SK-N-SH (cell line): ENCODE measurements at regions not wholly inside any gene's neighbourhood (a gene's known extent, or its start where the extent isn't known, plus 50 kb on each side); places are given as distances from the start of the nearest gene placed in this dataset.

Source experiments
- CTCF ChIA-PET: fragments of 300-600, 350-600 bp; formaldehyde crosslinking; extraction: SDS; loops from one replicate; lab custom pipeline; 2021; lab: Yijun Ruan, JAX
- POLR2A ChIA-PET: fragments of 350-600 bp; sonication (Branson Sonifier 250); formaldehyde crosslinking; extraction: SDS; loops from one replicate; lab custom pipeline; 2020; ENCODE audit warnings: antibody characterized with exemption, inconsistent platforms; lab: Yijun Ruan, JAX
- DNase-seq: peaks from one replicate; pipeline ENCODE4 v3.0.0; 2012
- H2AFZ ChIP-seq: fragments of 200-600 bp; sonication (generic); 2 replicates; pipeline ENCODE4 v1.8.1; 2016; ENCODE audit warnings: antibody characterized with exemption, mild to moderate bottlenecking, low read depth
- H3F3A ChIP-seq: fragments of 200-600 bp; sonication (generic); replicated peaks from 2 replicates; pipeline ENCODE3; 2016; ENCODE audit warnings: antibody characterized with exemption, mild to moderate bottlenecking; ENCODE audit not compliant: insufficient read depth
- H3K27ac ChIP-seq, 2 experiments: fragments of 200-500 bp in 1 of 2; fragments of 200-600 bp in 1 of 2; sonication (Bioruptor generic) in 1 of 2; sonication (generic), shearing (Covaris generic) in 1 of 2; 2 replicates each; pipeline versions ENCODE4 v1.5.1 to v1.6.1; 2014 to 2016; ENCODE audit warnings: low read depth in 2 of 2, inconsistent platforms in 1 of 2, low read length in 1 of 2, mild to moderate bottlenecking in 1 of 2, mixed read lengths in 1 of 2
- H3K27me3 ChIP-seq: fragments of 200-600 bp; sonication (generic), shearing (Covaris generic); 2 replicates; pipeline ENCODE4 v1.6.1; 2016; ENCODE audit warnings: mixed run types; ENCODE audit not compliant: insufficient read depth
- H3K36me3 ChIP-seq, 2 experiments: fragments of 200-500 bp in 1 of 2; fragments of 200-600 bp in 1 of 2; sonication (Bioruptor generic) in 1 of 2; sonication (generic) in 1 of 2; replicated peaks in 1 of 2; 2 replicates each; pipeline versions ENCODE3 to v1.5.1; 2014 to 2016; ENCODE audit warnings: low read length in 1 of 2, mild to moderate bottlenecking in 1 of 2; ENCODE audit not compliant: insufficient read depth in 2 of 2, control insufficient read depth in 1 of 2
- H3K4me1 ChIP-seq, 2 experiments: fragments of 200-500 bp in 1 of 2; fragments of 200-600 bp in 1 of 2; sonication (Bioruptor generic) in 1 of 2; sonication (generic), shearing (Covaris generic) in 1 of 2; 2 replicates each; pipeline versions ENCODE4 v1.5.1 to v1.6.1; 2014 to 2016; ENCODE audit warnings: low read depth in 1 of 2, low read length in 1 of 2, mixed run types in 1 of 2; ENCODE audit not compliant: insufficient read depth in 2 of 2, control insufficient read depth in 1 of 2
- H3K4me2 ChIP-seq: fragments of 200-600 bp; sonication (generic), shearing (Covaris generic); 2 replicates; pipeline ENCODE4 v1.6.1; 2017; ENCODE audit warnings: mixed run types
- H3K4me3 ChIP-seq, 2 experiments: fragments of 200-500 bp in 1 of 2; fragments of 200-600 bp in 1 of 2; sonication (Bioruptor generic) in 1 of 2; sonication (generic), shearing (Covaris generic) in 1 of 2; 2 replicates each; pipeline versions ENCODE4 v1.5.1 to v1.8.1; 2014 to 2016; ENCODE audit warnings: low read depth in 2 of 2, inconsistent platforms in 1 of 2, low read length in 1 of 2, mild to moderate bottlenecking in 1 of 2, mixed read lengths in 1 of 2, moderate library complexity in 1 of 2
- H3K79me2 ChIP-seq: fragments of 200-600 bp; sonication (generic); 2 replicates; pipeline ENCODE4 v1.8.1; 2017; ENCODE audit warnings: mild to moderate bottlenecking; ENCODE audit not compliant: insufficient read depth
- H3K9ac ChIP-seq: fragments of 200-600 bp; sonication (generic); 2 replicates; pipeline ENCODE4 v1.6.1; 2017; ENCODE audit warnings: mixed run types
- H3K9me2 ChIP-seq: fragments of 200-600 bp; sonication (generic); 2 replicates; pipeline ENCODE4 v1.6.1; 2017; ENCODE audit warnings: mixed run types
- H3K9me3 ChIP-seq: fragments of 200-600 bp; sonication (generic); 2 replicates; pipeline ENCODE4 v1.6.1; 2017; ENCODE audit warnings: mixed run types, mild to moderate bottlenecking, moderate library complexity
- H4K20me1 ChIP-seq: fragments of 200-600 bp; sonication (generic); 2 replicates; pipeline ENCODE4 v1.6.1; 2017; ENCODE audit warnings: mild to moderate bottlenecking, mixed run types; ENCODE audit not compliant: insufficient read depth
- ELF1 ChIP-seq: IDR thresholded peaks from 2 replicates; pipeline ENCODE4 v1.4.0; 2012
- EP300 ChIP-seq, 2 experiments: IDR thresholded peaks; 2 replicates each; pipeline versions ENCODE4 v1.4.0 to v1.6.1; 2012; ENCODE audit warnings: borderline replicate concordance in 1 of 2, low read depth in 1 of 2, low read length in 1 of 2
- FOSL2 ChIP-seq: IDR thresholded peaks from 2 replicates; pipeline ENCODE4 v1.4.0; 2012; ENCODE audit warnings: low read depth, mild to moderate bottlenecking, moderate library complexity, borderline replicate concordance
- JUND ChIP-seq: IDR thresholded peaks from 2 replicates; pipeline ENCODE4 v1.4.0; 2012
- NFIC ChIP-seq: IDR thresholded peaks from 2 replicates; pipeline ENCODE4 v1.4.0; 2012; ENCODE audit warnings: borderline replicate concordance
- NRF1 ChIP-seq: IDR thresholded peaks from 2 replicates; pipeline ENCODE4 v1.6.1; 2012; ENCODE audit warnings: low read depth, mild to moderate bottlenecking, low read length
- RFX5 ChIP-seq: IDR thresholded peaks from 2 replicates; pipeline ENCODE4 v1.6.1; 2012; ENCODE audit warnings: mild to moderate bottlenecking, improper control_type of control experiment, low read length
- RXRA ChIP-seq: IDR thresholded peaks from 2 replicates; pipeline ENCODE4 v1.4.0; 2012; ENCODE audit warnings: low read depth, mild to moderate bottlenecking, borderline replicate concordance
- SMC3 ChIP-seq: IDR thresholded peaks from 2 replicates; pipeline ENCODE4 v1.6.1; 2012; ENCODE audit warnings: low read depth, low read length, improper control_type of control experiment
- TAF1 ChIP-seq: IDR thresholded peaks from 2 replicates; pipeline ENCODE4 v1.6.1; 2012; ENCODE audit warnings: low read depth, mild to moderate bottlenecking, low read length, moderate library complexity, borderline replicate concordance
- TCF12 ChIP-seq: IDR thresholded peaks from 2 replicates; pipeline ENCODE4 v1.4.0; 2012
- TEAD4 ChIP-seq: IDR thresholded peaks from 2 replicates; pipeline ENCODE4 v1.4.0; 2012; ENCODE audit warnings: mild to moderate bottlenecking, borderline replicate concordance; ENCODE audit not compliant: insufficient read depth
- WGBS: methylation state at CpG from one replicate; pipeline ENCODE4 v1.1.6; 2017; ENCODE audit warnings: low lambda C conversion rate; 5-methylcytosine and 5-hydroxymethylcytosine counted together
- TF ChIP-seq, protein P1 (sequence below): fragments of 150-350 bp; IDR thresholded peaks from 2 replicates; pipeline ENCODE4 v1.6.1; 2017; ENCODE audit warnings: antibody characterized with exemption, low read length, low read depth, borderline replicate concordance
- TF ChIP-seq, protein P2 (sequence below): IDR thresholded peaks from 2 replicates; pipeline ENCODE4 v1.6.1; 2012; ENCODE audit warnings: mild to moderate bottlenecking, low read depth, low read length, moderate library complexity
- TF ChIP-seq, protein P3 (sequence below): fragments of 150-350 bp; IDR thresholded peaks from 2 replicates; pipeline ENCODE4 v1.6.1; 2016; ENCODE audit warnings: mild to moderate bottlenecking, low read depth, low read length
- TF ChIP-seq, protein P4 (sequence below): IDR thresholded peaks from 2 replicates; pipeline ENCODE4 v1.4.0; 2012; ENCODE audit warnings: low read depth, borderline replicate concordance

DNA sequence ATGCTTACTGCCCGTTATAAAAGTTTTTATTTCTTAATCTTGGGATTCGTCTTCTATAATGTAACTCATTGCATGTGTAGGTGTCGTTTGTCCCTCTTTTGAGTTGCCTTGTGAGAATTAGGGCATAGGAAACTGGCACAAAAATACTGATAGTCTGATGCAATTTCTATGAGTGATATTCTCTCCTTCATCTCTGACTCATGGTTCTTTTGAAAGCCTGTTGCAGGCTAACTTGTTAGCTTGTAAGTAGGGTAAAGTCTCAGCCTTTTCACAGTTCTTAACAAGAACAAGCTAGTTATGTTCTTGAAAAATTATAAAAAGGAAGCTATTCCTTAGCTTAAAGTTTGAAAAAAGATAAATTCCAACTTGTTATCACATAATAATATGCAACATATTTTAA lies 1085.4 kb upstream of the NRXN1 start:
- Histone ChIP-seq H3K79me2 (no peaks in the 10 kb centered on the region), H3K9me3 (no peaks in the 10 kb centered on the region), H3K9me2 (no peaks in the 10 kb centered on the region), H3K27me3 (no peaks in the 10 kb centered on the region), H3K9ac (no peak overlapping the region), H3F3A (no peaks in the 10 kb centered on the region), H3K36me3 (no peaks in the 10 kb centered on the region), H2AFZ (no peak overlapping the region), H3K4me2 (no peak overlapping the region), H3K27ac (no peak overlapping the region), H4K20me1 (no peaks in the 10 kb centered on the region), H3K4me1 (no peaks in the 10 kb centered on the region; a peak in 1 of 4 replicates), H3K4me3 (no peak overlapping the region)
- TF ChIP-seq EP300 (IDR thresholded peaks at IDR 0.05; ENCODE audit: borderline replicate concordance in 1 of 2, low read depth in 1 of 2, low read length in 1 of 2) (no peak), ELF1 (no peak), NRF1 (no peak), JUND (no peak), TAF1 (no peak), RFX5 (no peak), TEAD4 (no peak), TCF12 (no peak), RXRA (no peak), FOSL2 (no peak), SMC3 (no peak), NFIC (no peak)
- TF ChIP-seq, protein P1, sequence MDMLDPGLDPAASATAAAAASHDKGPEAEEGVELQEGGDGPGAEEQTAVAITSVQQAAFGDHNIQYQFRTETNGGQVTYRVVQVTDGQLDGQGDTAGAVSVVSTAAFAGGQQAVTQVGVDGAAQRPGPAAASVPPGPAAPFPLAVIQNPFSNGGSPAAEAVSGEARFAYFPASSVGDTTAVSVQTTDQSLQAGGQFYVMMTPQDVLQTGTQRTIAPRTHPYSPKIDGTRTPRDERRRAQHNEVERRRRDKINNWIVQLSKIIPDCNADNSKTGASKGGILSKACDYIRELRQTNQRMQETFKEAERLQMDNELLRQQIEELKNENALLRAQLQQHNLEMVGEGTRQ: no peak
- TF ChIP-seq, protein P2, sequence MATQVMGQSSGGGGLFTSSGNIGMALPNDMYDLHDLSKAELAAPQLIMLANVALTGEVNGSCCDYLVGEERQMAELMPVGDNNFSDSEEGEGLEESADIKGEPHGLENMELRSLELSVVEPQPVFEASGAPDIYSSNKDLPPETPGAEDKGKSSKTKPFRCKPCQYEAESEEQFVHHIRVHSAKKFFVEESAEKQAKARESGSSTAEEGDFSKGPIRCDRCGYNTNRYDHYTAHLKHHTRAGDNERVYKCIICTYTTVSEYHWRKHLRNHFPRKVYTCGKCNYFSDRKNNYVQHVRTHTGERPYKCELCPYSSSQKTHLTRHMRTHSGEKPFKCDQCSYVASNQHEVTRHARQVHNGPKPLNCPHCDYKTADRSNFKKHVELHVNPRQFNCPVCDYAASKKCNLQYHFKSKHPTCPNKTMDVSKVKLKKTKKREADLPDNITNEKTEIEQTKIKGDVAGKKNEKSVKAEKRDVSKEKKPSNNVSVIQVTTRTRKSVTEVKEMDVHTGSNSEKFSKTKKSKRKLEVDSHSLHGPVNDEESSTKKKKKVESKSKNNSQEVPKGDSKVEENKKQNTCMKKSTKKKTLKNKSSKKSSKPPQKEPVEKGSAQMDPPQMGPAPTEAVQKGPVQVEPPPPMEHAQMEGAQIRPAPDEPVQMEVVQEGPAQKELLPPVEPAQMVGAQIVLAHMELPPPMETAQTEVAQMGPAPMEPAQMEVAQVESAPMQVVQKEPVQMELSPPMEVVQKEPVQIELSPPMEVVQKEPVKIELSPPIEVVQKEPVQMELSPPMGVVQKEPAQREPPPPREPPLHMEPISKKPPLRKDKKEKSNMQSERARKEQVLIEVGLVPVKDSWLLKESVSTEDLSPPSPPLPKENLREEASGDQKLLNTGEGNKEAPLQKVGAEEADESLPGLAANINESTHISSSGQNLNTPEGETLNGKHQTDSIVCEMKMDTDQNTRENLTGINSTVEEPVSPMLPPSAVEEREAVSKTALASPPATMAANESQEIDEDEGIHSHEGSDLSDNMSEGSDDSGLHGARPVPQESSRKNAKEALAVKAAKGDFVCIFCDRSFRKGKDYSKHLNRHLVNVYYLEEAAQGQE: no peak
- TF ChIP-seq, protein P3, sequence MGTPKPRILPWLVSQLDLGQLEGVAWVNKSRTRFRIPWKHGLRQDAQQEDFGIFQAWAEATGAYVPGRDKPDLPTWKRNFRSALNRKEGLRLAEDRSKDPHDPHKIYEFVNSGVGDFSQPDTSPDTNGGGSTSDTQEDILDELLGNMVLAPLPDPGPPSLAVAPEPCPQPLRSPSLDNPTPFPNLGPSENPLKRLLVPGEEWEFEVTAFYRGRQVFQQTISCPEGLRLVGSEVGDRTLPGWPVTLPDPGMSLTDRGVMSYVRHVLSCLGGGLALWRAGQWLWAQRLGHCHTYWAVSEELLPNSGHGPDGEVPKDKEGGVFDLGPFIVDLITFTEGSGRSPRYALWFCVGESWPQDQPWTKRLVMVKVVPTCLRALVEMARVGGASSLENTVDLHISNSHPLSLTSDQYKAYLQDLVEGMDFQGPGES: no peak
- TF ChIP-seq, protein P4, sequence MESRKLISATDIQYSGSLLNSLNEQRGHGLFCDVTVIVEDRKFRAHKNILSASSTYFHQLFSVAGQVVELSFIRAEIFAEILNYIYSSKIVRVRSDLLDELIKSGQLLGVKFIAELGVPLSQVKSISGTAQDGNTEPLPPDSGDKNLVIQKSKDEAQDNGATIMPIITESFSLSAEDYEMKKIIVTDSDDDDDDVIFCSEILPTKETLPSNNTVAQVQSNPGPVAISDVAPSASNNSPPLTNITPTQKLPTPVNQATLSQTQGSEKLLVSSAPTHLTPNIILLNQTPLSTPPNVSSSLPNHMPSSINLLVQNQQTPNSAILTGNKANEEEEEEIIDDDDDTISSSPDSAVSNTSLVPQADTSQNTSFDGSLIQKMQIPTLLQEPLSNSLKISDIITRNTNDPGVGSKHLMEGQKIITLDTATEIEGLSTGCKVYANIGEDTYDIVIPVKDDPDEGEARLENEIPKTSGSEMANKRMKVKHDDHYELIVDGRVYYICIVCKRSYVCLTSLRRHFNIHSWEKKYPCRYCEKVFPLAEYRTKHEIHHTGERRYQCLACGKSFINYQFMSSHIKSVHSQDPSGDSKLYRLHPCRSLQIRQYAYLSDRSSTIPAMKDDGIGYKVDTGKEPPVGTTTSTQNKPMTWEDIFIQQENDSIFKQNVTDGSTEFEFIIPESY: no peak
- ChIA-PET POLR2A (no interaction called here), CTCF (no interaction called here)
- 8% methylated on average over 3 of the region's 3 CpGs for WGBS
- no peak for DNase-seq
